ENCODE measurements at regions not wholly inside any gene's neighbourhood (a gene's known extent, or its start where the extent isn't known, plus 50 kb on each side); places are given as distances from the start of the nearest gene placed in this dataset.
"Not testable (repeated sequence)": the region's sequence is repeated elsewhere in the genome, so short reads cannot be mapped to it uniquely, and the experiment has no call there.

DNA sequence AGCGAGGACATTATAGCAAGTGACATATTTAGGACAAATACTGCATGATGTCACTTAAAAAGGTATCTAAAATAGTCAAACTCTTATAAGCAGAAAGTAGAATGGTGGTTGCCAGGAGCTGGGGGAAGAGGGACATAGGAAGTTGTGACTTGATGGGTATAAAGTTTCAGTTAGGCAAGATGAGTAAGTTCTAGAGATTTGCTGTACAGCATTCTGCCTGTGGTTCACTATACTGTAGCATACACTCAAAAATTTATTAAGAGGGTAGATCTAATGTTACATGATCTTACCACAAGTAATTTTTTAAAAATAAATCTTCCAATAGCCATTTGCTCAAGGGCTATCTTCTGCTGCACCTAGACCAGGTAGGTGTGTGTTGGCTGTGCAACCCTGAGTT, 78.1 kb upstream of the NPAS2 start:
- no peak for DNase-seq (ENCODE audit: low read depth in 2 of 2)

DNA sequence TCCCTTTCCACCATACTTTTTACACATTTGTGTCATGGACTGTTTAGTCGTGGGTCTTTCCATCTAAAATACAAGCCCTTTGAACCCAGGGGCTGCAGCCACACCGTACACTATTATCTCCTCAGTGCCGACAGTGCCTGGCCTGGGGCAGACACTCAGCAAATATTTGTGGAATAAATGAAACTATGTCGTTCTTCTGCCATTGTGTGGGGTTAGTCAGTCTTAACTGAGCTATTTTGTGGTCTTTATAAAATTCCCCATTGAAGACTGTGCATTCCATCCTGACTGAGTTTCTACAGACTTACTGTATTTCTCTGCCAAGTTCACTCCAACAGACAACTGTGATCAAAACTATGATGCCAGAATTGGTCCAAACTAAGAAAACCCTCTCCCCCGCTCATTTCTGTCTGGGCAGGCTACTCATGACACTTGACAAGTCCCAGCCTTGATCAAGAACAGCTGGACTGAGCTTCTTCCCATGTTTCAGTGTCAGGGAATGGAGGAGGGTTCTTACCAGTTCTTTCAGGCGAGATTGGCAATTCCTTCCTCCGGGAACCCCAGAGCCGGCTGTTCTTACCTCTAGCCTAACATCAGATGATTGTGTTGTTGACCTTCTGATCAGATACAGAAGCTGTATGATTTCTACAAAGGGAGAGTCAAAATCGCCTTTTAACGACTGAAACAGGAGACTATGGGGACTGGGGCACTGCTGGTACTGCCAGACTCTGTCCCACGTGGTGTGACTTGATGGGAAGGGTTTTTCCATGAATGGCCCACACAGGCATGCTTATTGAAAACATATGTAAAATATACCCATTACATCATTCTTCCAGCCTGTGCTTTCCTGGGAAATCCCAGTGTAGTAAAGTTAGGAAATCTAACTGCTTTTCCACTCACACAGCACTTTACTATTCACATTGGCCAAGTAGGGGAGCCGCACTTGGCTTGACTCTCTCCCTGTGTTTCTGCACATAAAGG, 77.4 kb upstream of the NPAS2 start:
- no peak for DNase-seq (ENCODE audit: low read depth in 2 of 2)

DNA sequence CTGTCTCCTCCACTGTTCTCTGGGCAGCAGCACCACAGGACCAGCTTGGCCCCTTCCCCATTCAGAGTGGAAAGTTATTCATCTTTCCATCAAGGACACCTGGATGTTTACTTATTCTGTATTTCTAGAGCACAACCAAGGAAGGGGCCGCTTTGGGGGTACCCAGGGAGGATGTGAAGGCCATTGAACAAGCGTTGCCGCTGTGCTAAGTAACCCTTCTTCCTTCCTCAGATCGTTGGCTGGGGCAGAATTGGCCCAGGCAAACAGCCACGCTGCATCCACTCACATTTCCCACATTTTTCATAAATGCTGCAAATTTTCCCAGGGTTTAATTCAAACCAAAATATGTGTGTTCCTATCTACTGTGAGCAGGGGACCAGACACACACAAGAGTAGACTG, 76.2 kb upstream of the NPAS2 start:
- no peak for DNase-seq (ENCODE audit: low read depth in 2 of 2)

DNA sequence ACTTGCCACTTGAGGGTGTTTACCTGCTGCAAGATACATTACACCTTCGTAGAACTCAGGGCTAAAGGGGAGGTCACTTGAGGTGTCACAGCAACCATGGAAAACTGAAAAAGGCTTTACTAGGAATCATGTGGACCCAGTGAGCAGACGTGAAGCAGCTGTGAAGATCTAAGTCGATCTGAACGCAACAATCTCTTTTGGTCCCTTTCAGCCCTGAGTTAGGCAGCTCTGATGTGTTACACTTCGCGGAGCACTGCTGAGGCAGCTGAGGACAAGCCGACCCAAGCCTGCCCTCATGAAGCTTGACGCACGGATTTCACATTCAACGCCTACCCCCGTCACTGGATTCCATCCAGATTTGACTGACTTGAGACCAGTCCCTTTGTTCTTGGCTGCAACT, 75.8 kb upstream of the NPAS2 start:
- DNase-seq (ENCODE audit: low read depth in 2 of 2) = no peak

DNA sequence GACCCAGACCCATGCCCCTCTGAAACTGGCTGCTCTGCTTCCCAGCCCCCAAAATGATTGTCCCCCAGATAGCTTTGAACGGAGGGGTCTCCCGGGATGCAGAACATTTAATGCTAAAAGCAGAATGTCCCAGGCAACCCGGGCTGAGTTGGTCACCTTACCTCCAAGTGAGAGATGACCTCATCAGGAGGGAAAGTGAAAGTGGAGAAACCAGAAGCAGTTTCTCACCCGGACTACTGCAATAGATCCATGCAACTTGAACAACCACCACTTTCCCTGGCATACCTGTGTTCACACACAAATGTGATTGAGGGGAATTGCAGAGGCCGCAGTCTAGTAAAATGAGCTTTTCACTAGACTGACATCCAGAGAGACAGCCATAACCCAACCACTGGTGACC, 75.3 kb upstream of the NPAS2 start:
- no peak for DNase-seq (ENCODE audit: low read depth in 2 of 2)

DNA sequence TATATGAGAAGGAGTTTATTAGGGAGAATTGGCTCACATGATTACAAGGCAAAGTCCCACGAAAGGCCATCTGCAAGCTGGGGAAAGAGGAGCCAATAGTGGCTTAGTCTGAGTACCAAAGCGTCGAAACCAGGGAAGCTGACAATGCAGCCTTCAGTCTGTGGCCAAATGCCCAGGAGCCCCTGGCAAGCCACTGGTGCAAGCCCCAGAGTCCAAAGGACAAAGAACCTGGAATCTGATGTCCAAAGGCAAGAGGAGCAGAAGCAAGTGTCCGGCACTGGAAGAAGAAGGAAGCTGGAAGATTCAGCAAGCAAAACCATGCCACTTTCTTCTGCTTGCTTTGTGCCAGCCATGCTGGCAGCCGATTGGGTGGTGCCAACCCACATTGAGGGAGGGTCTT, 74.3 kb upstream of the NPAS2 start:
- no peak for DNase-seq (ENCODE audit: low read depth in 2 of 2)

DNA sequence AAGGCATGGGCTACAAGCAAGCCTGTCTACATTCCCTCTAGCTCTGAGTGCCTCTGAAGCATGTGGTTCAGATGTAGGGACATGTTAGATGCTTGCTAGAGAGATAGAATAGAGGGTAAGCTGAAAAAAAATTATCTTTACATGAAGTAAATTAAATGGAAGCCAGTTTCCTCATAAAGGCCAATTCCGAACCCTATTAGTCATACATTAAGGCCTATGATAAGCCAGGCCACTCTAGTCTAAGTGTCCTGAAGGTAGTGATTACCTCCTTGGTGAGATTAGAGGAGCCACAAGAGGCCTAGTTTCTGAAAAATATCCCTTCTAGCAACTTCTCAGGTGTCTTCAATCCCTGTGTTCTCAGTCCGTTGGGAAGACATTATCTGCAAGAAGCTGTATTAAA, 72.4 kb upstream of the NPAS2 start:
- DNase-seq (ENCODE audit: low read depth in 2 of 2) = no peak

DNA sequence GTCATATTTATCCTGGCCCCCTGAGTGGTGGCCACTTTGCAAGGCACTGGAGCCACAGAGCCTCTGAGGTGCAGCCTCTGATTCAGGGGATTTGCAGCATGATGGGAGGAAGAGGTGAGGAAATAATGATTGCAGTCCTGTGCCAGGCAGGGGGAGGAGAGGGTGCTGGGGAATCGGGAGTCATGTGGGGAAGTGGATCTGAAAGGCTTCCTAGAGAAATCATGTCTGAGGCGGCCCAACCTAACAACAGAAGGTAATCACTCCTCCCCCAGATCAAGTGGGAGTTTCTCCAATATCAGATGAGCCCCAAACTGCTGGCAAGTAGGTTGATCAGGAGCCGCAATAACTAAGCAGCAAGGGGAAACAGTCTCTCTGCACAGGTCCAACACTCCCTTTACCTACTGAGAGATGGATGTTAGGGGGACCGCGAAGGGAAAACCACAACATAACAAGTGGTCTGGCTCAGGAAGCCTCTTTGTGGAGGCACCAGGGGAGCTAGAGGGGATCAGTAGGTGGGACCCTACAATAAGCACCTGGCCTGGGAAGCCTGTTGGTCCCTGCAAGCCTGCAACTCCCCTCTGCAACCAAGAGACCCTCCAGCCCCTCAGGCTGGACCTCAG, 71.8 kb upstream of the NPAS2 start:
- no peak for DNase-seq (ENCODE audit: low read depth in 2 of 2)

DNA sequence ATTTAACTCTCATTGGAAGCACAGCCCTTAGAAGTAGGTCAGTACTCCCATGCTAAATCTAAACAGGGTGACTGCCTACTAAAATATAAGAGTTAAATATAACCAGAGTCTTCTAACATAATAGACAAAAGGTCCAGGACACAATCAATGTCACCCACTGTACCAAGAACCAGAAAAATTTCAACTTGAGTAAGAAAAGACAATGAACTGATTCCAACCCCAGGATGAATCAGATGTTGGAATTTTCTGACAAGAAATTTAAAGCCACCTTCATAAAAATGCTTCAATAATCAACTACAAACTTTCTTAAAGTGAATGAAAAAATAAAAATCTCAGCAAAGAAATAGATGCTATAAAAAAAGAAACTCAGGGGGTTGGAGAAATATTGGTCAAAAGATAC, 71.3 kb upstream of the NPAS2 start:
- no peak for DNase-seq (ENCODE audit: low read depth in 2 of 2)

DNA sequence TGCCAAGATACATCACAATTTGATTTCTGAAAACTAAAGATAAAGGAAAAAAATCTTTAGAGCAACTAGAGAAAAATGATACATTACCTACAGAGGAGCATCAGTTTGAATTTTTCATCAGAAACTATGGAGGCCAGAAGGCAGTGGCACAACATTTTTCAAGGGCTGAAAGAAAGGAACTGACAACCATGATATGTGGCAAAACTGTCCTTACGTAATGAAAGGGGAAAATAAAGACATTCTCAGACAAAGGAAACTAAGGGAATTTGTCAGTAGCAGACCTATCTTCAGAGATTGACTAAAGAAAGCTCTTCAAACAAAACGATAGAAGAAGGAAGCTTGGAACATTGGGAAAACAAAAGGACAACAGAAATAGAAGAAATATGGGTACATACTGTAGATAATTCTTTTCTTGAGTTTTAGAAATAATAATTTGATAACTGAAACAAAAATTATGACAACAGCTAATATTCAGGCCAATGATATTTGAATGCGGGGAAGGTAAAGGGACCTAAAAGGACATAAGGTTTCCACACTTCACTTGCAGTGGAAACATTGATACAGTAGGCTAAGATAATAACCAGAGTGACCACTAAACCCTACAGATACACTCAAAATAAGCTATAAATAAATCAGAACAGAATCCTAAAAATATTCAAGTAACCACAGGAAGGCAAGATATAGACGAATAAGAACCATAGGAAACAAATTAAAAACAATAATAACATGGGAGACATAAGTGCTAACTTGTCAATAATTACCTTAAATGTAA, 70.0 kb upstream of the NPAS2 start:
- no peak for DNase-seq (ENCODE audit: low read depth in 2 of 2)

DNA sequence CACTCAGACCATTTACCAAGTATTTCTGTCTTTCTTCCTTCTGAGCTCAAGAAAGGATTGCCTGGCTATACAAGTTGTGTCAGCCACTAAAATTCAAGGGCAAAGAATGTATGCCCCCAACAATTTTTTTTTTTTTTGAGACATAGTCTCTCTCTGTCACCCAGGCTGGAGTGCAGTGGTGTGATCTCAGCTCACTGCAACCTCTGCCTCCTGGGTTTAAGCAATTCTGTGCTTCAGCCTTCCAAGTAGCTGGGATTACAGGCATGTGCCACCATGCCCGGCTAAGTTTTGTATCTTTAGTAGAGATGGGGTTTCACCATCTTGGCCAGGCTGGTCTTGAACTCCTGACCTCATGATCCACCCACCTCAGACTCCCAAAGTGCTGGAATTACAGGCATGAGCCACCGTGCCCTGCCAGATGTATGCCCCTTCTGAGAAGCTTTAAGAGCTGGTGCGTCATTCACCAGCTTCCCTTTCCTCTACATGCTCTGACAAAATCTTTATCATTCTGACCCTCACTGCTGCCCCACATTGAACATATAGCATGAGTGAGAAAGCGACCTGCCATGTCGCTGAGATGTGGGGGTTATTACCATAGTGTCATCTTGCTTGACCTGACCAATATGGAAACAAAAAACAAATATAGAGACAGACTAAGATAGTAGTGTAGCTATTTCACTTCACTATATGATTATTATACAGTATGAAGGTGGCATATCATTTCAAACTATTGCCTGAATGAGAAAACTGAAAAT, 67.9 kb upstream of the NPAS2 start:
- not testable (repeated sequence) for DNase-seq (ENCODE audit: low read depth in 2 of 2)

DNA sequence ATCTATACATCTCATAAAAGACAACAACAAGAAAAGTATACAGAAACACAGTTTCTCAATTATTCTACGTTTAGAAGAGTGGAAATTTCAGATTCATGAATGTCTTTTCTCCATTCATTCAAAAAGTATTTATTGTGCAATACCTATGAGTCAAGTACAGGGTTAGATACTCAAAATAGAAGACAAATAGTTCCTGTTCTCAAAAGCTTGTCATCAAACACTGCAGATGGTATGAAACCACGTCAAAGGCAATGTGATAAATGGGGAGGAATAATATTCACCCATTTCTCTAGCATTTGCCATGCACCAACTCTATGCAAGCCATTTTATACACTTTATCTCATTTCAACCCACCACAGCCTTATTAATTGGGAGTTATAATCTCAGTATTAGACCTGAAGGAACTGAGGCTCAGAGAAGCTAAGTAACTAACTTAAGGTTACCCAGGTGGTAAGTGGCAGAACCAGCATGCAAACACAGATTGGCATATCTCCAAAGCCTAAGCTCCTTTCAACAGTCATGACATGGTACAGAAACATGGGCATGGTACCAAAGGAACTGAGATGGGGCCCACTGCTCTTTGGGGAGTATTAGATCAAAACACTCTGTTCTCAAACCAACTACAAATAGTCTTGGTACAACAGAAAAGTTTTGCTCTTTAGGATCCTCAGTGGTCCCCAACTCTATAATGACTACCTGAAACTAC, 67.2 kb upstream of the NPAS2 start:
- no peak for DNase-seq (ENCODE audit: low read depth in 2 of 2)

DNA sequence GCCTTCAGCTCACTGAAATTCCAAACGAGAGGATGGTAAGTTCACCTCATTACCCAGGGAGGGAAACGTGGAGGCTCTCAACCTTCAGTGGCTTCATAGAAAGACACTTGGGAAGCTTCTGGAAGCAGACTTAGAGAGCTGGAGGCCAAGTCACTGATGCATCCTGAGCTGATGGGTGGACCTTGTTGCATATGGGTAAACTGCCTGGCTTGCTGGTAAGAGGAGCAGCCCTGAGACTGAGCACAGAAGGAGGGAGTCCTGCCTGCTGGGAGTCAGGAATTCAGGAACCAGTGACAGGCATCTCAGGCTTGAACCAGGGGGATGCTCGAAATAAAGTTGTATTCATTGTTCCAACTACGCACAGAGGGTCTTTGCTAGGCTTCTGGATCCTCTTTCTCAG, 66.5 kb upstream of the NPAS2 start:
- no peak for DNase-seq (ENCODE audit: low read depth in 2 of 2)

DNA sequence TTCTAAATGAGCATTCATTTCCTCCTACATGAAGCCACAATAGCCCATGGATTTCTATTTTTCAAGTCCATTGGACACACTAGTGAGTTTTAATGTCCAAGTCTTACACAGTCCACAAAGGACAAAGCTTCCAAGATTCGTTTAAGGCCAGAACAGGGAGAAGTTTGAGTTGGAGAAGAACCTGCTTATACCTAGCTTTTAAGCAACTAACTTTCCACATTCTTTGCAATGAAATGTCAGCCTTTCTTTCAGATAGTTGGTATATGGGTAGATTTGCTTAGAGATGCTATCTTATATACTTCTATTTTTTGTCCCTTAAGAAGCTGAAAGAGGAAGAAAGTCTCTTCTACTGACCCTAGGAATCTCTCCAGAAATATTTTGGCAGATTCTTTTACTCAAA, 66.1 kb upstream of the NPAS2 start:
- DNase-seq (ENCODE audit: low read depth in 2 of 2) = no peak

DNA sequence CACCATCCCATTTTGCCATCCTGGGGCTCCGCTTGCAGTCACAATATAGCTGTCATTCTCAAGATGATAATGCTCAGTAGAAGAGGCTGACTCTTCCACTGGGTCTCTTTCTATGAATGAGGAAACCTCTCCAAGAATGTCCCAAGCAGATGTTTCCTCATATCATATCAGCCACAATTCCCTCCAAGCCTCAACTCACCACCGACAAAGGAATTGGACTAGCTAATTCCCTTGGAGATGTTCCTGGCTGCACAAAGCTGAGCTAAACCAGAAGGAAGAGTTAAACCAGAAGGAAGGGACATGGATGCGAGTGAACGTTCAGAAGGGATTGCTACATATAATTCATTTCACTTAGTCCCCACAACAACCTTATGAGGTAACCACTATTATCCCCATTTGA, 65.0 kb upstream of the NPAS2 start:
- DNase-seq (ENCODE audit: low read depth in 2 of 2) = no peak

DNA sequence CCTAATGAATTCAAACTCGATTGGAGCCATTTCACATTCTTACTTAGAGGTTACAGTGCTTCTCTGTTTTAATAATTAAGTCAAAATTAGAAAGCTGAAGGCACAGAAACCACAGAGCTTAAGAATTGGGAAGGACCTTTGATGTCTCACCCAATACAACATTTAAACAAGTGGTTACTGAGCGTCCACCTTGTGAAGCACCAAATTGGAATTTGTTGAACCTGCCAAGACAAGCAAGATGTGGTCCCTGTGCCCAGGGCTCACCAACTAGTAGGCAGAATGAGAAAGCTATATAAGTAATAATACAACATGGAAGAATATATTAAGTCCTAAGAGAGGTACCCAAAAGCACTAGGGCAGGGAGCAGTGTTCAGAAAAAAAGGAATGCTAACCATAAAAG, 64.5 kb upstream of the NPAS2 start:
- DNase-seq (ENCODE audit: low read depth in 2 of 2) = no peak

DNA sequence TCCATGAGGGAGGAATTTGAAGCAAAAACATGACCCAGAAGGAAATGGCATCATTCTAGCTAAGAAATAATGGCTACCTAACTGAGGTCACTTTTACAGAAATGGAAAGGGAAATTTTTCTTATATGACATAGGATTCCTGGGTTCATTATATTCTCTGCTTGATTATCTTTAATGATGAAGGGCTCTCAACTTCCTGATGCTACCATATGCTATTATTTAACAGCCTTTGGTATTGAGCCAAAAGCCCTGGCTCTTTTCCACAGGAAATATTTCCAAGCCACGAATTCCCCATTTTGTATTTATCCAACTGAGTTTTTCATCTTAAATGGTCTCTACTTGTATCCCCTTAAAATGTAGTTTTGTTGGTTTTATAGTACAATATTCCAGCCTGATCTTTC, 63.2 kb upstream of the NPAS2 start:
- no peak for DNase-seq (ENCODE audit: low read depth in 2 of 2)

DNA sequence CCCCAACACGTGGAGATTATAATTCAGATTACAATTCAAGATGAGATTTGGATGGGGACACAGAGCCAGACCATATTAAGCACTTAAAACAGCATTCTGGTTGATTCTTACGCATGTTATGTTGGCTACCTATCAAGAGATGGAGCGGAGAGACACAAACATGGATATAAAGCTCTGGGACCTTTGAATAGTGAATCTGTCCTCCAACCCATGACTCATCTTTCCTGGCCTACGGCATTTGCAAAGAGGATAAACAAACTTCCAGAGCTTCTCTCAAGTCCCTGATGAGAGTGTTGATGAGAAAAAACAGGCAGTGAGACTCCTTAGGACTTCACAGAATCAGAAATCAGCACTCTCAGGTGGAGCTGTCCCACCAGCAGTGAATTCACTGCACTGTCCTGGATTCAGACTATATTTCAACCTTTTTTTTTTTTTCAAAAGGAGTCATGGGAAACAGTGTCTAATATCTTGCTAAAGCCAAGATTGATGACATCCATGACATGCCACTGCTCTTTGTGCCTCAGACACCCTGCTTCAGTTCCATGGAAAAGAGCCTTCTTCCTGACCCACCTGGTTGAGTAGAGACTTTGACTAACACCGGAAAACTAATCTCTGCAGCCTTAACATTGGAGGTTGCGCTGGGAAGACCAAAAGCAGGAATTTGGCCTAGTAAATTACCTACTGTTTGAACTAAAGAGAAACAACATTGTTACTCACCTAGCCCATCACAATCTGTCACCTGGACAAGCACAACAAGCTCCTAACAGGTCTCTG, 62.1 kb upstream of the NPAS2 start:
- no peak for DNase-seq (ENCODE audit: low read depth in 2 of 2)

DNA sequence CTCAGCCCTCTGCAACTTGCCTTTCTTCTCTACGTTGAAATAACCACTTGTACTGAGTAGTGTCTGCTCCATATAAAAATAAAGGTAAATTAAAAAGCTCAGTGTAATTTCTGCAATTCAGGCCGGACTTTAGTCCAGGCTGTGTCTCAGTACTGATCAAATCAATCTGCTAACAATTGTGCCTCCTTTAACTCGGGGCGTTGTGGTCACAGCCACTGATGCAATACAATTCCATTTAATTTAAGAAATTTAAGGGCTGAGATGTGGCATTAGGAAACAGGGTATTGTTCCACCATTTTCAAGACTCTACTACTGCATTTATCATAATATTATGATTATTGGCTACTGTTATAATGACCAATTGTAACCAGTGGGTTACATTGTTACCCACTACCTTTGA, 60.0 kb upstream of the NPAS2 start:
- no peak for DNase-seq (ENCODE audit: low read depth in 2 of 2)

DNA sequence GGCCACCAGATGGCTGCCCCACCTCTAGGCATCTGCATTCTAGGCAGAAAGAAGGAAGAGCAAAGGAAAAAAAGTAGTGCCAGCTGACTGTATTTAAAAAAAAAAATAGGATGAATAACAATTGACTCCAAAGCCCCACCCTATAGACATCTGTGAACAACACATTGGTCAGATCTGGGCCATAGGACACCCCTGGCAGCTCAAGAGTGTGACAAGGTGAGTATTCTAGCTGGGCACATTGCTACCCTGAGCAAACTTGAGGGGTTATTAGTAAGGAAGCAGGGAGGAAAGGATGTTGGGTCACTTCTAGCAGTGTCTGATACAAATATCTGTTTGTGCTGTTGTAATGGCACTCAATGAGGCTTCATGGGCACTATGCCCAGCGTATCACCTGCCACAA, 58.6 kb upstream of the NPAS2 start:
- DNase-seq (ENCODE audit: low read depth in 2 of 2) = no peak

DNA sequence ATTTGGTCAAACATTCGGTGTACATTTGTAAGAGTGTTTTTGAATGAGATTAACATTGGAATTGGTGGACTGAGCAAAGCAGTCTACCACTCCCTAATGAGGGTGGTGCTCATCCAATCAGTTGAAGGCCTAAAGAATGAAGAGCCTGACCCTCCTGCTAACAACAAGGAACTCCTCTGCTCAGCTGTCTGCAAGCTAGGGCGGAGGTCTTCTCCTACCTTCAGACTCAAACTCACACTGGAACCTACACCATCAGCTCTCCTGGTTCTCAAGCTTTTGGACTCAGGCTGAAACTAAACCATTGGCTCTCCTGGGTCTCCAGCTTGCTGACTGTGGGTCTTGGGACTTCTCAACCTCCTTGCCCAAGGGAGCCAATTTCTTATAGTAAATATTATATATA, 55.5 kb upstream of the NPAS2 start:
- DNase-seq (ENCODE audit: low read depth in 2 of 2) = no peak

All from stimulated activated CD8-positive, alpha-beta memory T cell treated with anti-CD3 and anti-CD28 coated beads, Interleukin-15, amount 100 ng/mL, for 48 hours (primary cell).